Tibial nerve (tissue), 4 donors: ENCODE measurements at regions not wholly inside any gene's neighbourhood (a gene's known extent, or its start where the extent isn't known, plus 50 kb on each side); places are given as distances from the start of the nearest gene placed in this dataset.

Source experiments
- CTCF ChIP-seq, 5 experiments: fragments of 200-600 bp in 3 of 5; fragments of 450-650 bp in 2 of 5; sonication (generic) in 3 of 5; IDR thresholded peaks; one replicate each; pipeline ENCODE4 v1.5.1; 2016 to 2019; ENCODE audit warnings: antibody characterized with exemption in 5 of 5, mild to moderate bottlenecking in 3 of 5, moderate library complexity in 2 of 5
- EP300 ChIP-seq, 2 donors: sonication (generic); formaldehyde crosslinking; IDR thresholded peaks; one replicate each; pipeline ENCODE4 v1.6.1; 2017; ENCODE audit warnings: antibody characterized with exemption in 2 of 2, mild to moderate bottlenecking in 1 of 2
- POLR2A ChIP-seq, 2 donors: fragments of 450-650 bp; IDR thresholded peaks; one replicate each; pipeline ENCODE4 v1.6.1; 2017; ENCODE audit warnings: antibody characterized with exemption in 2 of 2, mild to moderate bottlenecking in 2 of 2, moderate library complexity in 2 of 2

- TF ChIP-seq CTCF (IDR thresholded peaks at IDR 0.05), result no peak
- no peak for TF ChIP-seq POLR2A (IDR thresholded peaks at IDR 0.05)
- no peak for TF ChIP-seq EP300 (IDR thresholded peaks at IDR 0.05)
Observed at GRCh38 chr6:155854787-155855186, 399.1 kb upstream of the NOX3 start.
